ENCODE measurements at regions not wholly inside any gene's neighbourhood (a gene's known extent, or its start where the extent isn't known, plus 50 kb on each side); places are given as distances from the start of the nearest gene placed in this dataset.

- H4K8ac ChIP-seq (ENCODE audit: low read depth in 2 of 2, low read length in 2 of 2) = no peak overlapping the region
- no peaks in the 10 kb centered on the region for H3K9me3 ChIP-seq (ENCODE audit: control insufficient read depth, insufficient read depth, low read length)
- H3K4me2 ChIP-seq (ENCODE audit: low read depth, low read length) = no peak overlapping the region
- no peaks in the 10 kb centered on the region for H4K20me1 ChIP-seq (ENCODE audit: insufficient read depth, low read length)
- 20% methylated on average over 1 of the region's 2 CpGs; no CpG with 5 or more reads in 1 of the 2 experiments for WGBS, 2 experiments (ENCODE audit: extremely low coverage in 2 of 2, insufficient read length in 1 of 2)
- no peaks in the 10 kb centered on the region for H3K4me1 ChIP-seq (ENCODE audit: control insufficient read depth, insufficient read depth, low read length)
- no peak overlapping the region for H2AFZ ChIP-seq (replicated peaks; ENCODE audit: low read length, poor library complexity)
- BruUV-seq (replicated peaks) = no TSS peak
- dilution Hi-C loops (cut with HindIII; ENCODE audit: low sequenced_read_pairs, unreplicated experiment) (no loop called here), intact Hi-C loops (cut with micrococcal nuclease) (no loop called here), in situ Hi-C loops (cut with MboI; ENCODE audit: low sequenced_read_pairs) (no loop called here)
- no peak overlapping the region for H3K56ac ChIP-seq (ENCODE audit: extremely low read depth, insufficient read depth, low read length)
- H3K23ac ChIP-seq (ENCODE audit: low read depth, low read length) = no peak overlapping the region
- no peak overlapping the region for H2AK9ac ChIP-seq (replicated peaks; ENCODE audit: low read depth, low read length, poor library complexity)
- H2BK120ac ChIP-seq (ENCODE audit: low read depth, low read length) = no peak overlapping the region
- no peaks in the 10 kb centered on the region for H3K9me1 ChIP-seq (ENCODE audit: insufficient read depth, low read length)
- no peaks in the 10 kb centered on the region for H3K27me3 ChIP-seq (ENCODE audit: control insufficient read depth, insufficient read depth, low read length)
- H3K36me3 ChIP-seq (ENCODE audit: control insufficient read depth, insufficient read depth, low read length) = no peaks in the 10 kb centered on the region
- no peak for ATAC-seq (ENCODE audit: low read depth)
- no peak overlapping the region for H2BK5ac ChIP-seq (ENCODE audit: low read depth, low read length, poor library complexity, severe bottlenecking)
- no peak overlapping the region for H3K9ac ChIP-seq (ENCODE audit: low read depth, low read length)
- TF ChIP-seq MXI1 (IDR thresholded peaks at IDR 0.05; ENCODE audit: borderline replicate concordance, low read depth, low read length) = no peak
- TF ChIP-seq FOS (IDR thresholded peaks at IDR 0.05; ENCODE audit: low read depth, low read length) = no peak
- no peak for TF ChIP-seq RFX5 (IDR thresholded peaks at IDR 0.05; ENCODE audit: low read depth, low read length)
- TF ChIP-seq NFE2L2 (IDR thresholded peaks at IDR 0.05; ENCODE audit: low read depth, low read length) = no peak
- TF ChIP-seq CTCF (conservative IDR thresholded peaks at IDR 0.05; ENCODE audit: low read depth, low read length) = no peak
- no peak for TF ChIP-seq BHLHE40 (IDR thresholded peaks at IDR 0.05; ENCODE audit: low read depth, low read length)
- no peak for TF ChIP-seq USF2 (IDR thresholded peaks at IDR 0.05; ENCODE audit: low read depth, low read length)
- TF ChIP-seq CEBPB (IDR thresholded peaks at IDR 0.05; ENCODE audit: low read depth, low read length) = no peak
- no peak for TF ChIP-seq RCOR1 (IDR thresholded peaks at IDR 0.05; ENCODE audit: insufficient replicate concordance, low read length)
- no peak for TF ChIP-seq CHD1 (IDR thresholded peaks at IDR 0.05; ENCODE audit: low read depth, low read length)
- H3K18ac ChIP-seq (ENCODE audit: low read depth, low read length) = no peak overlapping the region
- H3K14ac ChIP-seq (replicated peaks; ENCODE audit: low read depth, low read length) = no peak overlapping the region
- POLR2A ChIA-PET (ENCODE audit: unreplicated experiment) = no interaction called here
- no peak overlapping the region for H4K5ac ChIP-seq (ENCODE audit: low read depth, low read length)
- H3K27ac ChIP-seq (ENCODE audit: insufficient read depth, low read length) = no peak overlapping the region
- no peak overlapping the region for H2AK5ac ChIP-seq (ENCODE audit: low read depth, low read length)
- H3K4ac ChIP-seq (ENCODE audit: low read depth, low read length) = no peak overlapping the region
- DNase-seq = no peak
- CTCF ChIA-PET = no interaction called here
- no peak overlapping the region for H2BK20ac ChIP-seq (ENCODE audit: low read depth, low read length)
- H2BK15ac ChIP-seq (ENCODE audit: low read depth, low read length) = no peak overlapping the region
- no peaks in the 10 kb centered on the region for H3K79me1 ChIP-seq (ENCODE audit: low read depth in 1 of 2, low read length in 2 of 2)
- H3K4me3 ChIP-seq (ENCODE audit: insufficient read depth, low read depth, low read length) = no peak overlapping the region
- H4K91ac ChIP-seq (ENCODE audit: insufficient read depth, low read depth, low read length) = no peak overlapping the region
Observed at GRCh38 chr9:75709698-75710097, 180.8 kb upstream of the PCSK5 start.
